ENCODE measurements at regions not wholly inside any gene's neighbourhood (a gene's known extent, or its start where the extent isn't known, plus 50 kb on each side); places are given as distances from the start of the nearest gene placed in this dataset.

GRCh38 chr6:76703285-76703684 lies 630.8 kb upstream of the IMPG1 start:
- no peak for TF ChIP-seq CTCF (IDR thresholded peaks at IDR 0.05; ENCODE audit: unreplicated experiment)
- no peaks in the 10 kb centered on the region for H3K27me3 Mint-ChIP-seq (ENCODE audit: low read depth)
- no peak for DNase-seq (ENCODE audit: low spot score in 2 of 2, unreplicated experiment in 2 of 2)
- no peak overlapping the region for H3K27ac Mint-ChIP-seq
- H3K4me3 Mint-ChIP-seq, result no peak overlapping the region
- H3K36me3 Mint-ChIP-seq, result no peaks in the 10 kb centered on the region
- H3K9me3 Mint-ChIP-seq, result no peaks in the 10 kb centered on the region
- peaks cover 19% of the 10 kb centered on the region for H3K4me1 Mint-ChIP-seq

- no peak for DNase-seq (ENCODE audit: low spot score in 2 of 2, unreplicated experiment in 2 of 2)
- peaks cover 15% of the 10 kb centered on the region for H3K4me1 Mint-ChIP-seq
- no peaks in the 10 kb centered on the region for H3K36me3 Mint-ChIP-seq
- no peaks in the 10 kb centered on the region for H3K9me3 Mint-ChIP-seq
- peak overlapping the region; percentile 38 for H3K27ac Mint-ChIP-seq
- no peak overlapping the region for H3K4me3 Mint-ChIP-seq
- no peaks in the 10 kb centered on the region for H3K27me3 Mint-ChIP-seq (ENCODE audit: low read depth)
- no peak for TF ChIP-seq CTCF (IDR thresholded peaks at IDR 0.05; ENCODE audit: unreplicated experiment)
These were observed 629.7 kb upstream of the IMPG1 start for GRCh38 chr6:76702187-76702586.

- TF ChIP-seq CTCF (IDR thresholded peaks at IDR 0.05; ENCODE audit: unreplicated experiment), result no peak
These were observed 629.1 kb upstream of the IMPG1 start for GRCh38 chr6:76701610-76702009.

GRCh38 chr6:76697585-76697984 lies 625.1 kb upstream of the IMPG1 start:
- no peak for TF ChIP-seq CTCF (IDR thresholded peaks at IDR 0.05; ENCODE audit: unreplicated experiment)
- no peaks in the 10 kb centered on the region for H3K9me3 Mint-ChIP-seq
- DNase-seq (ENCODE audit: low spot score in 2 of 2, unreplicated experiment in 2 of 2), result no peak
- no peak overlapping the region for H3K4me3 Mint-ChIP-seq
- peaks cover 17% of the 10 kb centered on the region for H3K4me1 Mint-ChIP-seq
- no peak overlapping the region for H3K27ac Mint-ChIP-seq
- no peaks in the 10 kb centered on the region for H3K36me3 Mint-ChIP-seq
- no peaks in the 10 kb centered on the region for H3K27me3 Mint-ChIP-seq (ENCODE audit: low read depth)

More at GRCh38 chr6:76701610-76702009, 629.1 kb upstream of the IMPG1 start:
- Mint-ChIP-seq H3K36me3 (no peaks in the 10 kb centered on the region), H3K27ac (peak overlapping the region; percentile 38), H3K27me3 (ENCODE audit: low read depth) (no peaks in the 10 kb centered on the region), H3K9me3 (no peaks in the 10 kb centered on the region), H3K4me3 (no peak overlapping the region), H3K4me1 (peaks cover 18% of the 10 kb centered on the region)
- no peak for DNase-seq (ENCODE audit: low spot score in 2 of 2, unreplicated experiment in 2 of 2)

GRCh38 chr6:76694795-76695194 lies 622.3 kb upstream of the IMPG1 start:
- Mint-ChIP-seq H3K27me3 (ENCODE audit: low read depth) (no peaks in the 10 kb centered on the region), H3K4me1 (peaks cover 3% of the 10 kb centered on the region), H3K36me3 (no peaks in the 10 kb centered on the region), H3K27ac (no peak overlapping the region), H3K9me3 (no peaks in the 10 kb centered on the region), H3K4me3 (no peak overlapping the region)
- DNase-seq (ENCODE audit: low spot score in 2 of 2, unreplicated experiment in 2 of 2), result no peak
- no peak for TF ChIP-seq CTCF (IDR thresholded peaks at IDR 0.05; ENCODE audit: unreplicated experiment)

GRCh38 chr6:76684875-76685274 lies 612.4 kb upstream of the IMPG1 start:
- no peaks in the 10 kb centered on the region for H3K36me3 Mint-ChIP-seq

More at GRCh38 chr6:76684875-76685274, 612.4 kb upstream of the IMPG1 start:
- Mint-ChIP-seq H3K4me1 (no peaks in the 10 kb centered on the region), H3K9me3 (peaks cover 6% of the 10 kb centered on the region), H3K27me3 (ENCODE audit: low read depth) (no peaks in the 10 kb centered on the region), H3K4me3 (no peak overlapping the region), H3K27ac (no peak overlapping the region)
- TF ChIP-seq CTCF (IDR thresholded peaks at IDR 0.05; ENCODE audit: unreplicated experiment), result no peak
- DNase-seq (ENCODE audit: low spot score in 2 of 2, unreplicated experiment in 2 of 2), result no peak
